NAMALWA (cell line): ENCODE measurements at regions not wholly inside any gene's neighbourhood (a gene's known extent, or its start where the extent isn't known, plus 50 kb on each side); places are given as distances from the start of the nearest gene placed in this dataset.
"Not testable (repeated sequence)": the region's sequence is repeated elsewhere in the genome, so short reads cannot be mapped to it uniquely, and the experiment has no call there.

Source experiments
- DNase-seq: peaks from one replicate; pipeline ENCODE4 v3.0.0-alpha.2; 2015; ENCODE audit warnings: low spot score

- DNase-seq: no peak
These were observed 74.9 kb upstream of the ZNF280D start for GRCh38 chr15:56808160-56808559.

DNA sequence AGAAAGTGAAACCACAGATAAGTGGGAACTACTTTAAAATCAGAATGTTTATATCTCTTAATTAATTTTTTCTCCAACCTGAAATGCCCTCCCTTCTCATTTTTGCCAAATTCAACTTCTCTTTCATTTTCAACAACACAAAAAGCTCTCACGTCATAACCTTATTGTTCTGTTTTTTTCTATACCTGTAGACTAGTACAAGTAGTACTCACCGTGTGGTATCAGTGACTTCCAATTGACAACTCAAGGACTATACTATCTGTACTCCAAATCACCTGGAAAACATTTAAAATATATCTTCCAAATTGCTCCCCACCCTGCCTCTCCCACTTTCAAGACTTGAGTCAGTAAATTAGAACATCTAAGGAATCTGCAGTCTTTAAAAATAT, 72.8 kb upstream of the ZNF280D start:
- DNase-seq: no peak

DNA sequence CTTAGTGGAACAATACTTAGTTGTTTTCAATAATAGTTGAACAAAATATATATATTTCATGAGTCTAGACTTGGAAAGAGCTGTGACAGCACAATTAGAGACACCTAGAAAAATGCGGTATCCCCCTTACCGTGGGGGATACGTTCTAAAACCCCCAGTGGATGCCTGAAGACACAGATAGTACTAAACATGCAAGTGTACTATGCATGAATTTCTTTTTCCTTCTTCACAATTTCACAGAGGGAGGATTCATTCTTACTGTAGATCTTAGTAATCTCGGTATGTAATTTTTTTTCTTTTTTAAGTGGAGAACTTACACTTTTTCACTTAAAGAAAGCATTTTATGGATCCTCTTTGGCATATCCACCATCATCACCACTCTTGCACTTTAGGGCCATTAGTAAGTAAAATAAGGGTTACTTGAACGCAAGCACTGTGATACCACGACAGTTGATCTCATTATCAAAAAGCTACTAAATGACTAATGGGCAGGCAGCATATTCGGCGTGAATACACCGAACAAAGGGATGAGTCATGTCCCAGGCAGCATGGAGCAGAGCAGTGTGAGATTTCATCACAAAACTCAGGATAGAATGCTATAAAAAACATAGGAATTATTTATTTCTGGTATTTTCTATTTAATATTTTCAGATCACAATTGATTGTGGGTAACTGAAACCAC, 72.3 kb upstream of the ZNF280D start:
- peak; percentile 38 for DNase-seq

DNA sequence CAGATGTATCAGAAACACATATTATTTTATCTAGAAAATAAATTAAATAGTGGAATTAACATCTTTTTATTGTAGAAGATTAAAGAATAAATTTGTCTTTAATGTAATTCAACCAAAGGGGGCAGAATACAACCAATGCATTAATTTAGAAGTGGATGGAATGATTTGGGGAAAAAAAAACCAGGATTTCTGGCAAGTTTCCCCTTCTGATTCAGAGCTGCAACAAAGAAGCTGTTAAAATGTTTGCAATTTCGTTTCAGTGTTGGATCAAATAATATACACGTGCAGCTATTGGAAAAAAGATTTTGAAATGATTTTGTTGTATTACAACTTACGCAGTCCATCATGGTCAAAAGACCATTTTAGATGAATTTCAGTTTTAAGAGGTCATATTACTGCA, 71.6 kb upstream of the ZNF280D start:
- DNase-seq: no peak

GRCh38 chr15:56804279-56804678, 71.0 kb upstream of the ZNF280D start:
- peak; percentile 7 for DNase-seq

DNA sequence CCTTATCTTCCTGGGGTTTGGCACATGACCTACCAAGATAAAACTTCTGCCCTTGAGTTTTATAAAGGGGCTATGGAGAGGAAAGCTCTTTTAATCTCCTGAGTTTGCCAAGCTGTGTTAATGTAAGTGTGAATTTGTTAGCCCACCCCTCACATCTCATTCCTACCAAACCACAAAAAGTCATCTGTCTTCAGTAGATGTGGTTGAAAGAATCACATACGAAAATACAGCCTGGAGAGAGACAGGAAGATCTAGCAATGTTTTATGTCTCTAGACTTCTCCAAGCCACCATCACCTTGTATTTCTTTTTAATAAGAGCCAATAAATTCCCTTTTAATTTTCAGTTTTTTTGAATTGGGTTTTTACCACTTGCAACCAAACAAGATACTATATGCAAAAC, 68.9 kb upstream of the ZNF280D start:
- no peak for DNase-seq

DNA sequence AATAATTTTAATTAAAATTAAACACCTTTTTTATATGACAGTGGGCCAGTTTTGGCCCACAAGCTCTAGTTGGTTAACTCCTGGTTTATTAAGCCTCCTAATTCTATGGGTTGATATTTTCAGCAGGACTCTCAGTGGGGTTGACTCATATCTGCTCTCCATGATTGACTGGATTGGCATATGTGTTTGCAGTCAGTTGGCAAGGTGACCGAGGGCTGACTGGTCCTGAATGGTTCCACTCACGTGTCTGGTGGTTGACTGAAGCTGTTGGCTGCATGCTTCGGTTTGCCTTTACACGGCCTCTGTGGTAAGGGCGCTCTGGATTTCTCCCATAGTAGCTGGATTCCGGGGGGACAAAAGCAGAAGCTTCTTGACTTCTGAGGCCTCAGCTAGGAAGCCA, 65.3 kb upstream of the ZNF280D start:
- no peak for DNase-seq

GRCh38 chr15:56797720-56798275, 64.5 kb upstream of the ZNF280D start:
- no peak for DNase-seq

DNA sequence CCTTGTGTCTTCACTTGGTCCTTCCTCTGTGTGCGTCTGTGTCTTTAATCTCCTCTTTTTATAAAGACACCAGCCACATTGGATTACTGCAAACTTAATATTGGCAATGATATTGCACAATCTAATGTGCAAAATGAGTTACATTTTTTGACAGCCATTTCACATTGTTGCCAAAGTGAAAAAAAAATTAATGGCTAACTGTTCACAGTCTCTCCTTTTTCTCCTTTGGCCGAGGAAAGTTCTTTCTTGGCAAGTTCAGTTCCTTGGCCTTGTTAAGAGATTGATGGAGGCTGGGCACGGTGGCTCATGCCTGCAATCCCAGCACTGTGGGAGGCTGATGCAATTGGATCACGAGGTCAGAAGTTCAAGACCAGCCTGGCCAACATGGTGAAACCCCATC, 62.2 kb upstream of the ZNF280D start:
- no peak for DNase-seq

GRCh38 chr15:56794553-56795329, 61.4 kb upstream of the ZNF280D start:
- no peak for DNase-seq

DNA sequence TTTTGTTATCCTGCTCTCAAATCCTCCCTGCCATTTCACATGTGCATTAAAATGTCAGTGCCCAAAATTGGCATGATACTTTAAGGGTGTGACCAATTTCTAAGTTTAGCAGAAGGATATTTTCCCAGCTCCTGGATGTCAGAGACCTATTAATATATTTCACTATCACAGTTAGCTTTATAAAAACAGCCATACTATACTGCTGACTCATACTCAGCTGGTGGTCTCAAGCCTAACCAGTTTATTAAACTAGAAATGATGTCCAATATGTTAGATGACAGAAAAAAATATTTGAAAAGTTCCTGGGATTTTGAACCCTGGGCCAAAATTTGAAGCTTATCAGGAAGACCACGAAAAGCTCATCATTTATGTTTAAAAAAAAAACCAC, 60.9 kb upstream of the ZNF280D start:
- no peak for DNase-seq

GRCh38 chr15:56792211-56792610, 58.9 kb upstream of the ZNF280D start:
- no peak for DNase-seq

DNA sequence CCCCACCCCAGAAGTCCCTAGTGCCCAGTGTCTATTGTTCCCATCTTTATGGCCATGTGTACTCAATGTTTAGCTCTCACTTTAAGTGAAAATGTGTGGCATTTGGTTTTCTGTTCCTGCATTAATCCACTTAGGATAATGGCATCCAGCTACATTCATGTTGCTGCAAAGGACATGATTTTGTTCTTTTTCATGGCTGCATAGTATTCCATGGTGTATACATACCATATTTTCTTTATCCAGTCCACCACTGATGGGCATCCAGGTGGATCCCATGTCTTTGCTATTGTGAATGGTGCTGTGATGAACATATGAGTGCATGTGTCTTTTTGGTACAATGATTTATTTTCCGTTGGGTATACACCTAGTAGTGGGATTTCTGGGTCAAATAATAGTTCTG, 58.2 kb upstream of the ZNF280D start:
- DNase-seq: not testable (repeated sequence)

DNA sequence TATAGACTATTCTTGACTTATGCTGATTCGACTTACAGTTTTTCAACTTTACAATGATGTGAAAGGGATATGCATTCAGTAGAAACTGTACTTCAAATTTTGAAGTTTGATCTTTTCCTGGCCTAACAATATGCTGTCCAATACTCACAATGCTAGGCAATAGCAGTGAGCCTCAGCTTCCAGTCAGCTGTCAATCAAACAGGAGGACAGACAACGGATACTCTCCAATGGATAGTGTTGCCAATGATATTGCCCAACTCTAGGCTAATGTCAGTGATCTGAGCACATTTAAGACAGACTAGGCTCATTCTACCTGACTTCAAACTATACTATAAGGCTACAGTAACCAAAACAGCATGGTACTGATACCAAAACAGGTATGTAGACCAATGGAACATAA, 55.0 kb upstream of the ZNF280D start:
- no peak for DNase-seq

- DNase-seq: no peak
These were observed 53.7 kb upstream of the ZNF280D start for GRCh38 chr15:56786966-56787365.

DNA sequence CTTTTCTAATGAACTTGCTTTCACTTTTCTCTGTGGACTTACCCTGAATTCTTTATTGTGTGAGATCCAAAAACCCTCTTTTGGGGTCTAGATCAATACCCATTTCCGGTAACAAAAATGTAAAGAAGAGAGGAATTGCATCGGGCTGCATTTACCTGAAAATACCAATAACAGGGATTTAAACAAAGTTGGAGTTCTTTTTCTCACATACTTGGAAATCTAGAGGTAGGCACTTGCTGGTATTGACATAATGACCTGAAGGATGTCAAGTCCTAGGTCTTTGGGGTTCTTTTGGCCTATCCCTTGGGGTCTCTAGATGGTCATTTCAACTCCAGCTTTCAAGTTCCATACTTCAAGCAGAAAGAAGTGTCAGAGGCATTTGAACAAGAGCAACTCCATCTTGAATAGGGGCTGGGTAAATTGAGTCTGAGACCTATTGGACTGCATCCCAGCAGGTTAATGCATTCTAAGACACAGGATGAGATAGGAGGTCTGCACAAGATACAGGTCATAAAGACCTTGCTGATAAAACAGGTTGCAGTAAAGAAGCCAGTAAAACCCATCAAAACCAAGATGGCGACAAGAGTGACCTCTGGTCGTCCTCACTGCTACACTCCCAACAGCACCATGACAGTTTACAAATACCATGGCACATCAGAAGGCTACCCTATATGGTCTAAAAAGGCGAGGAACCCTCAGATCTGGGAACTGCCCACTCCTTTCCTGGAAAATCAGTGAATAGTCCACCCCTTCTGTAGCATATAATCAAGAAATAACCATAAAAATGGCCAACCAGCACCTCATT, 50.8 kb upstream of the ZNF280D start:
- no peak for DNase-seq

GRCh38 chr15:56783156-56783856, 50.0 kb upstream of the ZNF280D start:
- no peak for DNase-seq
